ENCODE measurements at regions not wholly inside any gene's neighbourhood (a gene's known extent, or its start where the extent isn't known, plus 50 kb on each side); places are given as distances from the start of the nearest gene placed in this dataset.

DNA sequence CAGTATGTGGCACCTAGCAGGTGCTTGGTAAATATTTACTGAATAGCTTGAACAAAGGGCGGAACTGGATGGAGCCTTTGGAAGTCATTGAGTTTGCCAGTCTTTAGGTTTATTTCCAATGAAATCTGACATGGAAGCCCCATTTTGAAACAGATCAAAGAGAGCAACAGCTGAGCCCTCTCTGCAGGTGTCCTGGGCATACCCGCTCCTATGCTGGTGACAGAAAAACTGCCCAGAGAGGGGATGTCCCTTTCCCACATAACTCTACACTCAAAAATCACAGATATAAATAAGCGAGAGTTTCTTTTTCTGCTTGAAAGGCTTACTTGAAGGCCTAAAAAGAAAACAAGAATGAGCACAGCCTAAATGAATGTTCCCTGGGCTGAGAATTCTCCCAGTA, 53.0 kb upstream of the RALY start:
- no peak for DNase-seq (ENCODE audit: extremely low read depth in 1 of 11, low read depth in 9 of 11, low spot score in 4 of 11)

Data from renal cortex interstitium (tissue), 11 donors.